CD8-positive, alpha-beta memory T cell (primary cell): ENCODE measurements at regions not wholly inside any gene's neighbourhood (a gene's known extent, or its start where the extent isn't known, plus 50 kb on each side); places are given as distances from the start of the nearest gene placed in this dataset.

ENCODE experiments used
- CTCF ChIA-PET: fragments of 350-600 bp; sonication (Branson Sonifier 250); formaldehyde crosslinking; loops from one replicate; lab custom pipeline; 2021; ENCODE audit warnings: antibody characterized with exemption; lab: Charles Lee
- POLR2A ChIA-PET: fragments of 350-600 bp; sonication (Branson Sonifier 250); formaldehyde crosslinking; loops from one replicate; lab custom pipeline; 2021; ENCODE audit warnings: antibody characterized with exemption; lab: Charles Lee
- DNase-seq, 5 donors: peaks; one replicate each; pipeline versions ENCODE4 v3.0.0 to v3.0.0-alpha.2; 2020 to 2022; ENCODE audit warnings: mixed read lengths in 1 of 5
- H3K27ac ChIP-seq: one replicate; pipeline ENCODE4 v1.7.0; 2013; ENCODE audit warnings: low read depth, mild to moderate bottlenecking, low read length, moderate library complexity
- H3K27me3 ChIP-seq: 2 replicates; pipeline ENCODE4 v1.7.0; 2013; ENCODE audit warnings: low read length, mild to moderate bottlenecking; ENCODE audit not compliant: insufficient read depth, poor library complexity, severe bottlenecking
- H3K36me3 ChIP-seq: 2 replicates; pipeline ENCODE4 v1.7.0; 2013; ENCODE audit warnings: mild to moderate bottlenecking, low read length, moderate library complexity; ENCODE audit not compliant: insufficient read depth
- H3K4me1 ChIP-seq: 2 replicates; pipeline ENCODE4 v1.7.0; 2013; ENCODE audit warnings: mild to moderate bottlenecking, low read length, moderate library complexity; ENCODE audit not compliant: insufficient read depth
- H3K4me3 ChIP-seq: 2 replicates; pipeline ENCODE4 v1.7.0; 2013; ENCODE audit warnings: mild to moderate bottlenecking, low read length
- H3K9me3 ChIP-seq: 2 replicates; pipeline ENCODE4 v1.7.0; 2013; ENCODE audit warnings: mild to moderate bottlenecking, low read length
- H3K27ac Mint-ChIP-seq, 8 donors: one replicate each; pipeline ENCODE4 v1.8.0; 2020 to 2021; ENCODE audit warnings: mixed read lengths in 8 of 8, mild to moderate bottlenecking in 6 of 8, inconsistent platforms in 3 of 8, moderate library complexity in 3 of 8
- H3K27me3 Mint-ChIP-seq, 2 donors: one replicate each; pipeline ENCODE4 v1.8.0; 2020 to 2021; ENCODE audit warnings: mixed read lengths in 2 of 2, mild to moderate bottlenecking in 1 of 2, moderate library complexity in 1 of 2
- H3K36me3 Mint-ChIP-seq, 3 donors: one replicate each; pipeline ENCODE4 v1.8.0; 2020 to 2021; ENCODE audit warnings: mixed read lengths in 3 of 3, inconsistent platforms in 1 of 3, mild to moderate bottlenecking in 1 of 3
- H3K4me1 Mint-ChIP-seq, 3 donors: one replicate each; pipeline ENCODE4 v1.8.0; 2020 to 2021; ENCODE audit warnings: mixed read lengths in 3 of 3, inconsistent platforms in 1 of 3, mild to moderate bottlenecking in 1 of 3
- H3K4me3 Mint-ChIP-seq, 7 donors: one replicate each; pipeline ENCODE4 v1.8.0; 2020 to 2021; ENCODE audit warnings: mixed read lengths in 7 of 7, mild to moderate bottlenecking in 6 of 7, moderate library complexity in 4 of 7, inconsistent platforms in 2 of 7
- H3K9me3 Mint-ChIP-seq, 5 donors: one replicate each; pipeline ENCODE4 v1.8.0; 2020 to 2022; ENCODE audit warnings: mixed read lengths in 5 of 5, mild to moderate bottlenecking in 3 of 5, moderate library complexity in 2 of 5, inconsistent platforms in 1 of 5

DNA sequence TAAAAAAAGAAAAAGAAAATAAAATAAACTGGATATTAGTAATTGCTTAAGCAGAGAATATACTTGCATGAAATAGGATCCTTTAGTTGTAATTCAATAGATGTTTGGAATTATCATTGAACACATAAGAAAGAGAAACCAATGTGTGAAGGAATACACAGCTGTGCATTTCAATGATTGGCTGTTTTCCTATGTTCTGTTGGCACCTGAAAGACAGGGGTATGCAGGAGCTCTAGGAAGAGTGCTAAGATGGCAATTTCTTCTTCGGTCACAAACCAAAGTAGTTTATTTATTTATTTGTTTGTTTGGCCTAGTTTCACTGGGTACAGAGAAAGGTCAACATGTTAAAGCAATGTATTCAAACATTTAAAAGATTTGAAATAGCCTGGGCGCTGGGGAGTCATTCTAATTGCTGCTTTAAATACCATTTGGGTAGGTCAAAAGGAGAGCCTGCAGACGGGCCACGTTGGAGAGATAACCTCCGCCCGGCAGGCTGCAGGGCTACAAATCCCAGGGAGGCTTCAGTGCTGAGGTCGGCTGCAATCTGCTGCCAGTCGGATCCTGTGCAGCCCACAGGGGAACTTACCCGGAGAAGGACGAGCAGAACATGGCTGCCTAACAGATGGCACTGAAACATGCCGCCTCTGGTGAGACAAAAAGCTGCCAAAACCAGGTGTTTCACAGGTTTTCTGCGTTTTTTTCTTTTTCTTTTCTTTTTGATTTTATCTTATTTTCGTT, 154.2 kb upstream of the TYRP1 start:
- Histone ChIP-seq H3K4me3 (no peak overlapping the region), H3K4me1 (no peaks in the 10 kb centered on the region), H3K27ac (no peak overlapping the region), H3K36me3 (no peaks in the 10 kb centered on the region), H3K9me3 (no peaks in the 10 kb centered on the region), H3K27me3 (no peaks in the 10 kb centered on the region)
- no peak overlapping the region for H3K27ac Mint-ChIP-seq
- ChIA-PET POLR2A (no interaction called here), CTCF (no interaction called here)
- no peak overlapping the region for H3K4me3 Mint-ChIP-seq
- peaks cover 0 to 1% (median 0%) of the 10 kb centered on the region in 3 donors for H3K36me3 Mint-ChIP-seq
- H3K9me3 Mint-ChIP-seq: peaks cover 8 to 31% (median 17%) of the 10 kb centered on the region in 5 donors
- no peaks in the 10 kb centered on the region for H3K27me3 Mint-ChIP-seq
- H3K4me1 Mint-ChIP-seq: no peaks in the 10 kb centered on the region
- no peak for DNase-seq

DNA sequence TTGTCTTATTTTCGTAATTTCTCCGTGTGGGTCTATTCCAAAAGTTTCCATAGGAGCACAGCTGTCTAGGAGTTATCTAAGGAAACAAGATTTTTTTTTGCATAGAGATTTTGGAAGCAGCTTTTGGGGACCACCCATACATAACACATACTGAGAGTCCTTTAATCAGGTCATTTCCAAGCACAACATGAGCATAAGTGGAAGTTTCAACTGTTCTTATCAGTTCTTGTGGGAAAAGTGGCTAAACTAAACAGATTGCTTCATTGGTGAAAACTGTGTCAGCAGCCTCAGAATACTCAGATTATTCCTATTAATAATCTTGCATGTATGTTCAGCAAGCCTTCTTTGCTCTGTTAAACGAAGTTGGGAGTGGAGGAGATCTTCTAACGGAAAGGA, 153.6 kb upstream of the TYRP1 start:
- no peaks in the 10 kb centered on the region for H3K36me3 ChIP-seq
- H3K27ac Mint-ChIP-seq: no peak overlapping the region
- no peak overlapping the region for H3K4me3 Mint-ChIP-seq
- DNase-seq: no peak
- H3K9me3 Mint-ChIP-seq: peaks cover 8 to 37% (median 17%) of the 10 kb centered on the region in 5 donors
- H3K27me3 ChIP-seq: no peaks in the 10 kb centered on the region
- ChIA-PET POLR2A (no interaction called here), CTCF (no interaction called here)
- no peaks in the 10 kb centered on the region for H3K27me3 Mint-ChIP-seq
- H3K27ac ChIP-seq: no peak overlapping the region
- peaks cover 0 to 1% (median 0%) of the 10 kb centered on the region in 3 donors for H3K36me3 Mint-ChIP-seq
- H3K4me1 Mint-ChIP-seq: no peaks in the 10 kb centered on the region
- no peaks in the 10 kb centered on the region for H3K9me3 ChIP-seq
- no peaks in the 10 kb centered on the region for H3K4me1 ChIP-seq
- H3K4me3 ChIP-seq: no peak overlapping the region

DNA sequence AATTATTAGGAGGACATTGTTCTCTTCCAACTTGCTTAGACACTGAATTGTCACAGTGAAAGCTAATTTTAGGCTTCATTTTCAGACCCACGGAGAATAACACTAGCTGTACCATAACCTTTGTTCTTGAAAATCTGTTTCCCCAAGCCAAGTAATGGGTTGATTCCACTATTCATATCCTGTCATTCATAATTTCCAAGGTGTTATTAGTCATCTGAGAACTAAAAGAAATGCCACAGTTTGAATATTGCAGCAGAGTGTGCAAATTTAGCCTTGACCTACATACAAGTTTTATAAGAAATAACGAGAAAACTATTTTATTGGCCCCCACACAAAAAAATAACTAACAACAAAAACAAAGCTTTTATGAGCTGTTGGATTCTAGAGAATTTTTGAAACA, 148.5 kb upstream of the TYRP1 start:
- Histone ChIP-seq H3K27ac (no peak overlapping the region), H3K9me3 (no peaks in the 10 kb centered on the region), H3K4me3 (no peak overlapping the region), H3K27me3 (no peaks in the 10 kb centered on the region), H3K36me3 (no peaks in the 10 kb centered on the region), H3K4me1 (no peaks in the 10 kb centered on the region)
- no peak for DNase-seq
- CTCF ChIA-PET: interaction anchor here (1.4 kb wide), 1 partner anchor 18 kb away, joined by 3 read pairs; no protein-coding TSS in a partner anchor
- Mint-ChIP-seq H3K9me3 (peaks cover 6 to 48% (median 14%) of the 10 kb centered on the region in 5 donors), H3K4me3 (no peak overlapping the region), H3K4me1 (no peaks in the 10 kb centered on the region), H3K27ac (no peak overlapping the region), H3K27me3 (no peaks in the 10 kb centered on the region), H3K36me3 (no peaks in the 10 kb centered on the region)
- POLR2A ChIA-PET: no interaction called here

DNA sequence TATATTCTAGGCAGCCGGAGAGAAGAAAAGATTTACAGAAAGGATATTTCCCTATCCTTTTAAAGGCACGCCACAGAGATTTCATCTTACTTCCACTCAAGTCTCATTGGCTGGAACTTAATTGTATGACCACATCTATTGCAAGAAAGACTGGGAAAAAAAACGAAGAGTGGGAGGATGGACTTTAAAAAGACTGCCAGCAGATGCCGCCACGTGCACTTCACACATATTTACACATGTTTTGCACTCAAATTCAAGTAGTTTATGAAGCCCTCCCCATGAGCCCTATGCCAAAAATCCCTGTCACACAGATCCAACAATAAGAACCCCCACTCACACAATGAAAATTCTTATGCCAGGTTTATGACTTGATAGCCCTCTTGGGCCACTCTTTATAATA, 138.5 kb upstream of the TYRP1 start:
- H3K4me1 Mint-ChIP-seq: no peaks in the 10 kb centered on the region
- no peaks in the 10 kb centered on the region for H3K27me3 ChIP-seq
- CTCF ChIA-PET: no interaction called here

DNA sequence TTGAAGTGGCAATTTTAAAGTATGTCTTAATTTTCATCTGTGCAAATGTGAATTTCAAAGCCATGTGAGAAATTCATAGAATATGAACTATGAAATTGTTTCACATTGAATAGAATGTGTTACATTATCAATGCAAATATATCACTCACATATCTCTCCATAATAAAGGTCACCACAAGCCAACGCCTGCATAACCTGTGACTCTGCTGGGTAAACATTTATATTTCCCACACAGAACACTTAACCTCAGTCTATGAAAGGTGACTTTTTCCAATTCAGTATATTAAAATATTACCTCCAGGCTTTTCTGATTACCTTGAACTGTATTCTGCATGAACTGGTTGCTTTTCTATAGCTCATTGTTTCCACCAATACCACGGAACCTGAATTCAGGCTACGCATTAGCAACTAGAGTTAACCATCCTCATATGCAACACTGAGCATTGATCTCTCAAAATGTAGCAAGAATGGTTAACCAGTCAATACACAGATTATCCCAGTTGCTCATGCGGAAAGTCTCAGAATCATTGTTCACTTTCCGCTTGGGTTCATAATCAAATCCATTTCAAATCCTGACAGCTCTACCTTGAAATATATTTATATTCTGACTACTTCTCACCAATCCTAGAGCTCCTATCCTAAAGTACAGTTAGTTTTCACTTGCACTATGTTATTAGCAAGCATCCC, 126.6 kb upstream of the TYRP1 start:
- Histone ChIP-seq H3K27me3 (no peaks in the 10 kb centered on the region), H3K27ac (no peak overlapping the region), H3K36me3 (no peaks in the 10 kb centered on the region), H3K9me3 (no peaks in the 10 kb centered on the region), H3K4me3 (no peak overlapping the region), H3K4me1 (no peaks in the 10 kb centered on the region)
- H3K4me3 Mint-ChIP-seq: no peak overlapping the region
- DNase-seq: no peak
- no peaks in the 10 kb centered on the region for H3K27me3 Mint-ChIP-seq
- no peaks in the 10 kb centered on the region for H3K4me1 Mint-ChIP-seq
- H3K9me3 Mint-ChIP-seq: peaks cover 4 to 42% (median 17%) of the 10 kb centered on the region in 5 donors
- no peaks in the 10 kb centered on the region for H3K36me3 Mint-ChIP-seq
- no peak overlapping the region for H3K27ac Mint-ChIP-seq
- ChIA-PET CTCF (no interaction called here), POLR2A (no interaction called here)

More for the DNA sequence above, 138.5 kb upstream of the TYRP1 start:
- Histone ChIP-seq H3K4me1 (no peaks in the 10 kb centered on the region), H3K9me3 (no peaks in the 10 kb centered on the region), H3K36me3 (no peaks in the 10 kb centered on the region), H3K4me3 (no peak overlapping the region), H3K27ac (no peak overlapping the region)
- DNase-seq: no peak
- Mint-ChIP-seq H3K27ac (no peak overlapping the region), H3K4me3 (no peak overlapping the region), H3K9me3 (peaks cover 10 to 28% (median 10%) of the 10 kb centered on the region in 5 donors), H3K27me3 (no peaks in the 10 kb centered on the region), H3K36me3 (no peaks in the 10 kb centered on the region)
- POLR2A ChIA-PET: no interaction called here

DNA sequence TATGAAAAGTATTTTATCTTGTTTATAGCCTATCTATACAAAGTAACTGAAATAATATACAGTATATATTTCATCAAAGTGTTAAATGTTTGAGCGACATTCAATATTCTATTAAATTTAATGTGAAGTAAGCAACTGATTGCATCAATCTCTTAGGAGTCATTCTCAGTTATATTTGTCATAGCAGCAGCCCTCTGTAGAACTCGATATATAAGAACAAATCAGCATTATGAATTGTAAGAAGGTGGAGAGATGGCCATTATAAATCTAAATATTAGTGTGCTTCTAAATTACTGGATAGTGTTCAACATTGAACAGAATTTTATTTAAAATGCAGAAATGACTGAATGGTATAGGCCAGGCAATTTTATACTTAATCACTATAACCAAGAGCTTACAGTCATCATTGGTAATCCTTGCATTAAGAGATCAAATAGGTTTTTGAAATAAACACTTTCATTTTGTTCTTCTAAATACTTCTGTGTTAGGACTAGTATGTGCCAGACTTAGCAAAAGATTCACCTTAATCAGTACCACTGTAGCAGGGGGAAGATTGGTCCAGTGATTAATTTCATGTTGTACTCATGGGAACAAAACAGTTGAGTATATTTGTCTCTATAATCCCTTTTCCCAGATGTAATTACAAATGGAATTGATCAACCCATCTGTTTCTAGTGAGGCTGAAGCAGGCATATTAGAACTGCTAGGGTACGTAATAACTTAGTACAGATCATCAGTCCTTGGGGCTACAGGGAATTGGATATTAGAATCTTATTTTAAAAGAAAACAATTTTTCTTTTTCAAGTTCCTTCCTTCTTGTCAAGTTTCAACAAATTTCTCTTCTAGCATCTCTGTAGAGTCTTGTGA, 108.3 kb upstream of the TYRP1 start:
- Mint-ChIP-seq H3K27me3 (no peaks in the 10 kb centered on the region), H3K9me3 (peaks cover 1 to 18% (median 13%) of the 10 kb centered on the region in 5 donors), H3K27ac (no peak overlapping the region), H3K4me1 (no peaks in the 10 kb centered on the region), H3K4me3 (no peak overlapping the region), H3K36me3 (peaks cover 0 to 2% (median 0%) of the 10 kb centered on the region in 3 donors)
- H3K36me3 ChIP-seq: no peaks in the 10 kb centered on the region
- no peaks in the 10 kb centered on the region for H3K27me3 ChIP-seq
- H3K9me3 ChIP-seq: no peaks in the 10 kb centered on the region
- POLR2A ChIA-PET: no interaction called here
- no peak overlapping the region for H3K4me3 ChIP-seq
- no peak for DNase-seq
- CTCF ChIA-PET: no interaction called here
- no peak overlapping the region for H3K27ac ChIP-seq
- H3K4me1 ChIP-seq: no peaks in the 10 kb centered on the region

DNA sequence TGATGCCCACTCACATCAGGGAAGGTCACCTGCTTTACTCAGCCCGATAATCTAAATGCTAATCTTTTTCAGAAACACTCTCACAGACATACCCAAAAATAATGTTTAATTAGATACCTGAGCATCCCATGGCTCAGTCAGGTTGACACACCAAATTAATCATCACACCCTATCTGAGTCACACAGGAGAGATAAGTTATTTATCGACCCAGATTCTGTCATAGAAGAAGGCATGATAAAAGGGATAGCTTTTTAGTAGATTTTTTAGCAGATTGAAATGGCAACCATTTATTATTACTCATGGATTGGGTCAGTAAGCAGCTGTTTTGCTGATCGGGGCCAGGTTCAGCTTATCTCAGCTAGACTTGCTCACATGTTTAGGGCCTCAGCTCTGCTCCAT, 97.8 kb upstream of the TYRP1 start:
- H3K9me3 ChIP-seq: no peaks in the 10 kb centered on the region
- no peak overlapping the region for H3K27ac Mint-ChIP-seq
- H3K27me3 ChIP-seq: no peaks in the 10 kb centered on the region
- DNase-seq: no peak
- H3K27me3 Mint-ChIP-seq: no peaks in the 10 kb centered on the region
- H3K27ac ChIP-seq: no peak overlapping the region
- H3K36me3 Mint-ChIP-seq: no peaks in the 10 kb centered on the region
- peaks cover 2 to 24% (median 10%) of the 10 kb centered on the region in 5 donors for H3K9me3 Mint-ChIP-seq
- no peaks in the 10 kb centered on the region for H3K4me1 ChIP-seq
- H3K4me1 Mint-ChIP-seq: no peaks in the 10 kb centered on the region
- ChIA-PET CTCF (no interaction called here), POLR2A (no interaction called here)
- H3K36me3 ChIP-seq: no peaks in the 10 kb centered on the region
- H3K4me3 Mint-ChIP-seq: no peak overlapping the region
- no peak overlapping the region for H3K4me3 ChIP-seq
